ENCODE measurements at regions not wholly inside any gene's neighbourhood (a gene's known extent, or its start where the extent isn't known, plus 50 kb on each side); places are given as distances from the start of the nearest gene placed in this dataset.
"Not testable (repeated sequence)": the region's sequence is repeated elsewhere in the genome, so short reads cannot be mapped to it uniquely, and the experiment has no call there.

GRCh38 chr7:130812819-130813218 lies 78.8 kb upstream of the KLF14 start:
- TF ChIP-seq, protein P1, sequence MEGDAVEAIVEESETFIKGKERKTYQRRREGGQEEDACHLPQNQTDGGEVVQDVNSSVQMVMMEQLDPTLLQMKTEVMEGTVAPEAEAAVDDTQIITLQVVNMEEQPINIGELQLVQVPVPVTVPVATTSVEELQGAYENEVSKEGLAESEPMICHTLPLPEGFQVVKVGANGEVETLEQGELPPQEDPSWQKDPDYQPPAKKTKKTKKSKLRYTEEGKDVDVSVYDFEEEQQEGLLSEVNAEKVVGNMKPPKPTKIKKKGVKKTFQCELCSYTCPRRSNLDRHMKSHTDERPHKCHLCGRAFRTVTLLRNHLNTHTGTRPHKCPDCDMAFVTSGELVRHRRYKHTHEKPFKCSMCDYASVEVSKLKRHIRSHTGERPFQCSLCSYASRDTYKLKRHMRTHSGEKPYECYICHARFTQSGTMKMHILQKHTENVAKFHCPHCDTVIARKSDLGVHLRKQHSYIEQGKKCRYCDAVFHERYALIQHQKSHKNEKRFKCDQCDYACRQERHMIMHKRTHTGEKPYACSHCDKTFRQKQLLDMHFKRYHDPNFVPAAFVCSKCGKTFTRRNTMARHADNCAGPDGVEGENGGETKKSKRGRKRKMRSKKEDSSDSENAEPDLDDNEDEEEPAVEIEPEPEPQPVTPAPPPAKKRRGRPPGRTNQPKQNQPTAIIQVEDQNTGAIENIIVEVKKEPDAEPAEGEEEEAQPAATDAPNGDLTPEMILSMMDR (IDR thresholded peaks at IDR 0.05), result not testable (repeated sequence)
- TF ChIP-seq POLR2A (IDR thresholded peaks at IDR 0.05), result not testable (repeated sequence)

Measured in Peyer's patch (tissue), 4 donors.